ENCODE measurements at regions not wholly inside any gene's neighbourhood (a gene's known extent, or its start where the extent isn't known, plus 50 kb on each side); places are given as distances from the start of the nearest gene placed in this dataset.

GRCh38 chr12:92465786-92466295 lies 236.9 kb upstream of the PLEKHG7 start:
- TF ChIP-seq, protein P1, sequence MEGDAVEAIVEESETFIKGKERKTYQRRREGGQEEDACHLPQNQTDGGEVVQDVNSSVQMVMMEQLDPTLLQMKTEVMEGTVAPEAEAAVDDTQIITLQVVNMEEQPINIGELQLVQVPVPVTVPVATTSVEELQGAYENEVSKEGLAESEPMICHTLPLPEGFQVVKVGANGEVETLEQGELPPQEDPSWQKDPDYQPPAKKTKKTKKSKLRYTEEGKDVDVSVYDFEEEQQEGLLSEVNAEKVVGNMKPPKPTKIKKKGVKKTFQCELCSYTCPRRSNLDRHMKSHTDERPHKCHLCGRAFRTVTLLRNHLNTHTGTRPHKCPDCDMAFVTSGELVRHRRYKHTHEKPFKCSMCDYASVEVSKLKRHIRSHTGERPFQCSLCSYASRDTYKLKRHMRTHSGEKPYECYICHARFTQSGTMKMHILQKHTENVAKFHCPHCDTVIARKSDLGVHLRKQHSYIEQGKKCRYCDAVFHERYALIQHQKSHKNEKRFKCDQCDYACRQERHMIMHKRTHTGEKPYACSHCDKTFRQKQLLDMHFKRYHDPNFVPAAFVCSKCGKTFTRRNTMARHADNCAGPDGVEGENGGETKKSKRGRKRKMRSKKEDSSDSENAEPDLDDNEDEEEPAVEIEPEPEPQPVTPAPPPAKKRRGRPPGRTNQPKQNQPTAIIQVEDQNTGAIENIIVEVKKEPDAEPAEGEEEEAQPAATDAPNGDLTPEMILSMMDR (IDR thresholded peaks at IDR 0.05 in 2 of 3, conservative IDR thresholded peaks at IDR 0.05 in 1 of 3; ENCODE audit: borderline replicate concordance in 1 of 3, insufficient read depth in 1 of 3, low read depth in 2 of 3, low read length in 2 of 3): no peak
- TF ChIP-seq SIN3A (IDR thresholded peaks at IDR 0.05; ENCODE audit: low read depth): no peak

All from HCT116 (cell line).